ENCODE measurements at regions not wholly inside any gene's neighbourhood (a gene's known extent, or its start where the extent isn't known, plus 50 kb on each side); places are given as distances from the start of the nearest gene placed in this dataset.

DNA sequence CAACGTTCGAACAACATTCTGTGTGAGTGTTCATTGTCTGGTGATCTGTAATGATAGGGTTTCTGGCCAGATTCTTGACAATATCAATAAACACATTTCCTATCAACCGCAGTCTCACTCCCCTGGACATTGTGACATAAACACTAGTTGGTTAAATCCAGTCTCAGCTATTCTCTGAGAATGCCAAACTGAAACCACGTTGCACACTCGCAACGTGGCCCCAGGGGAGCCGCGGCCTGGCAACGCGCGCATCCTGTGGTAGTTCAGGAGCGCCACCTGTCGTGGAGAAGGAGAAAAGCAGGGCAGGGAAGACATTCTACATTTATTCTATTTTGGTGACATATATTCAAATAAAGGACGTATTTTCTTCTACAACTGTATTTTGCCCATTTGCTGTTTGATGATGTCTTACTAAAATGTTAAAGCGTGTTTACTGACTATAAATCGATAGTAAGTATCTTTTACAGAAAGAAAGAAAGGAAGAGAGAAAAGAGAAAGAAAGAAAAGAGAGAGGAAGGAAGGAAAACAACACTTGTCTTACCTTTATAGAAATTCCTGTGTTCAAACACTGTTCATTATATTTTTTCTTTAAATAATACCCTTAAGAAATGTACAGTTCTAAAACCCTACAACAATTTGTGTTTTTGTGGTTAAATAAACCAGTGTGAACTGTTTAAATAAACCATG is 738.3 kb upstream of the FRG1 start:
- Histone ChIP-seq H3K27ac (ENCODE audit: extremely low read depth, low read depth, low read length) (no peak overlapping the region; the same call in 1 of the 2 replicates), H3K4me3 (ENCODE audit: low read depth, low read length) (no peak overlapping the region; the same call in 1 of the 2 replicates)
- POLR2A ChIA-PET = no interaction called here

DNA sequence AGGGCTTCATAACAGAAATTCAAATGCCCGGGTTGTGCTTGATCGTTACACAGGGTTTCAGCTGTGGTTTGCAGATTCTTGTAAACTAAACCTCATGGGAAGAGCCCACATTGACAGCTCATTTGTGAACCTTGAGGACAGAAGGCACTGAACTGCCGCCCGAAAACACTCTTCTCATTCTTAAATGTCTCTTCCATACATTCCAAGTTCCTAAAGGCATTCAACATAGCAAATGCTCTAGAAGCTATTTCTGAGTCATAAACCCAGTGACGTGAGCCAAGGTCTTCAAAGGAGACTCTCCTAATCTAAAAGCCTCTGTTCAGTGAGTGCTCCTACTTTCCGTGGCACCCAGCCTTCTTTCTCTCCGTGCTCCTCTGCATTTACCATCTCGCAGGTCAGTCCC is 737.8 kb upstream of the FRG1 start:
- peaks cover 17% of the 10 kb centered on the region for H3K4me1 ChIP-seq (ENCODE audit: control insufficient read depth, insufficient read depth, low read length)
- H3K27ac ChIP-seq (ENCODE audit: extremely low read depth, low read depth, low read length) = no peak overlapping the region; the same call in 1 of the 2 replicates
- ChIA-PET POLR2A (no interaction called here), CTCF (interaction anchor here (0.5 to 1.7 kb wide), 10 partner anchors 13 to 1595 kb away, joined by 3 to 5 read pairs (median 3); no protein-coding TSS in a partner anchor)
- no peaks in the 10 kb centered on the region for H3K9me3 ChIP-seq (ENCODE audit: control insufficient read depth, insufficient read depth, low read depth, low read length)
- no peaks in the 10 kb centered on the region for H3K36me3 ChIP-seq (ENCODE audit: control insufficient read depth in 2 of 2, insufficient read depth in 1 of 2, low read length in 2 of 2)
- TF ChIP-seq, protein P1, sequence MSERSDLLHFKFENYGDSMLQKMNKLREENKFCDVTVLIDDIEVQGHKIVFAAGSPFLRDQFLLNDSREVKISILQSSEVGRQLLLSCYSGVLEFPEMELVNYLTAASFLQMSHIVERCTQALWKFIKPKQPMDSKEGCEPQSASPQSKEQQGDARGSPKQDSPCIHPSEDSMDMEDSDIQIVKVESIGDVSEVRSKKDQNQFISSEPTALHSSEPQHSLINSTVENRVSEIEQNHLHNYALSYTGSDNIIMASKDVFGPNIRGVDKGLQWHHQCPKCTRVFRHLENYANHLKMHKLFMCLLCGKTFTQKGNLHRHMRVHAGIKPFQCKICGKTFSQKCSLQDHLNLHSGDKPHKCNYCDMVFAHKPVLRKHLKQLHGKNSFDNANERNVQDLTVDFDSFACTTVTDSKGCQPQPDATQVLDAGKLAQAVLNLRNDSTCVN (tag by site-specific recombination; optimal IDR thresholded peaks at IDR 0.05) = no peak
- no peak overlapping the region for H3K4me3 ChIP-seq (ENCODE audit: low read depth, low read length)

More for the DNA sequence above, 738.3 kb upstream of the FRG1 start:
- TF ChIP-seq ZNF654 (tag by site-specific recombination; IDR thresholded peaks at IDR 0.05; ENCODE audit: low read depth) (peak; percentile 59), KLF16 (tag by site-specific recombination; IDR thresholded peaks at IDR 0.05) (no peak)
- H3K4me1 ChIP-seq (ENCODE audit: control insufficient read depth, insufficient read depth, low read length) = peaks cover 17% of the 10 kb centered on the region
- H3K36me3 ChIP-seq (ENCODE audit: control insufficient read depth in 2 of 2, insufficient read depth in 1 of 2, low read length in 2 of 2) = no peaks in the 10 kb centered on the region
- CTCF ChIA-PET = interaction anchor here (0.5 to 1.7 kb wide), 17 partner anchors 12 to 1594 kb away, joined by 3 to 5 read pairs (median 3); no protein-coding TSS in a partner anchor
- no peaks in the 10 kb centered on the region for H3K9me3 ChIP-seq (ENCODE audit: control insufficient read depth, insufficient read depth, low read depth, low read length)

DNA sequence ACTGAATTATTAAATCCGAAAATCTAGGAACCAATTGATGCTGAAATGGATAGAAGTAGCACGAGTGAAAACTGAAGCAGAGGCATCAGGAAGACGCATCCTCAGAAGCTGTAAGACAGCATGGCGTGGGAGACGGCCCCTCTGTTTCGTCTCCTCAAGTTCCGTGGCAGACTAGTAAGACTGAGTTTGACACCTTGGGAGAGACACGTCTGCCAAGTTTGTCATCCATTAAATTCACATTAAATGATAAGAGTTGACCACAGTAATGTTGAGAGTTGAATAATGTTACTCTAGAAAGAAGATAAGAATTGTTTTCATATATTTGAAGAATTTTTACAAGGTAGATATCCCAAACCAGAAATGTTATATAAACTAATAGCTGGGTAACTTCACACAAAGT is 736.1 kb upstream of the FRG1 start:
- CTCF ChIA-PET = interaction anchor here (0.7 kb wide), 2 partner anchors 476 to 529 kb away, joined by 3 to 4 read pairs; no protein-coding TSS in a partner anchor
- Histone ChIP-seq H3K4me3 (ENCODE audit: low read depth, low read length) (no peak overlapping the region), H3K9me3 (ENCODE audit: control insufficient read depth, insufficient read depth, low read depth, low read length) (no peaks in the 10 kb centered on the region), H3K27ac (ENCODE audit: extremely low read depth, low read depth, low read length) (no peak overlapping the region), H3K4me1 (ENCODE audit: control insufficient read depth, insufficient read depth, low read length) (peaks cover 17% of the 10 kb centered on the region), H3K36me3 (ENCODE audit: control insufficient read depth in 2 of 2, insufficient read depth in 1 of 2, low read length in 2 of 2) (no peaks in the 10 kb centered on the region)
- POLR2A ChIA-PET = no interaction called here
- TF ChIP-seq TCF7L2 (IDR thresholded peaks at IDR 0.05; ENCODE audit: borderline replicate concordance, low read depth, low read length) (peak; percentile 41; the same call in 1 of the 2 replicates), ZFP69B (tag by site-specific recombination; IDR thresholded peaks at IDR 0.05) (no peak), IKZF3 (tag by site-specific recombination; IDR thresholded peaks at IDR 0.05) (no peak)

DNA sequence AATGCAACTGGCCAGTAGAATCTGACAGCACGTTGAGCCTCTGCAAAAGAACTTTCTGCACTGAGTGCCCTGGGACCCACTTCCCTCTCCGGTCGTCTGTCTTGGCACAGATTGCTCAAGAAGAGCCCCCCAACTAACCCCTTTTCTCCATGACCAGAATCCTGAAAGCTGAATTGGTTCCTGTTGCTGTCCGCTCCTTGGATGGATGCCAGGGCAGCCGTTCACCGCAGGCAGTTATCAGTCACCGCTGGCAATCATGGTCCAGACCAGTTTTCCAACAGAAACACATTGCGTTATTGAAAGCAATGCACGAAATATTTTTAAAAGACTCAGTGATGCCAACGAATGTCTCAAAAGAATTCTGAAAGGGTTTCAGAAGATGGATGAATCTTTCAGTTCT is 733.7 kb upstream of the FRG1 start:
- no peak overlapping the region for H3K27ac ChIP-seq (ENCODE audit: extremely low read depth, low read depth, low read length)
- H3K4me1 ChIP-seq (ENCODE audit: control insufficient read depth, insufficient read depth, low read length) = peaks cover 17% of the 10 kb centered on the region
- CTCF ChIA-PET = interaction anchor here (0.6 kb wide), 1 partner anchor 235 kb away, joined by 3 read pairs; no protein-coding TSS in a partner anchor
- POLR2A ChIA-PET = no interaction called here
- H3K36me3 ChIP-seq (ENCODE audit: control insufficient read depth in 2 of 2, insufficient read depth in 1 of 2, low read length in 2 of 2) = no peaks in the 10 kb centered on the region
- H3K9me3 ChIP-seq (ENCODE audit: control insufficient read depth, insufficient read depth, low read depth, low read length) = no peaks in the 10 kb centered on the region
- no peak overlapping the region for H3K4me3 ChIP-seq (ENCODE audit: low read depth, low read length)
- TF ChIP-seq ZNF16 (tag by site-specific recombination; IDR thresholded peaks at IDR 0.05; ENCODE audit: low read depth) (no peak), ZFP69B (tag by site-specific recombination; IDR thresholded peaks at IDR 0.05) (no peak), ZNF23 (tag by site-specific recombination; IDR thresholded peaks at IDR 0.05; ENCODE audit: borderline replicate concordance) (no peak), FEZF1 (tag by site-specific recombination; IDR thresholded peaks at IDR 0.05) (no peak), ZNF140 (tag by site-specific recombination; IDR thresholded peaks at IDR 0.05) (no peak), ZNF221 (tag by site-specific recombination; IDR thresholded peaks at IDR 0.05; ENCODE audit: borderline replicate concordance) (no peak), ZNF623 (tag by site-specific recombination; IDR thresholded peaks at IDR 0.05) (no peak), ZNF184 (tag by site-specific recombination; IDR thresholded peaks at IDR 0.05) (no peak), ZNF366 (tag by site-specific recombination; conservative IDR thresholded peaks at IDR 0.05) (no peak), ZNF561 (tag by site-specific recombination; IDR thresholded peaks at IDR 0.05; ENCODE audit: borderline replicate concordance) (no peak), YY2 (tag by site-specific recombination; IDR thresholded peaks at IDR 0.05) (no peak), ZNF341 (tag by site-specific recombination; IDR thresholded peaks at IDR 0.05; ENCODE audit: low read depth) (no peak), ZNF2 (tag by site-specific recombination; IDR thresholded peaks at IDR 0.05) (no peak)
- TF ChIP-seq, protein P2, sequence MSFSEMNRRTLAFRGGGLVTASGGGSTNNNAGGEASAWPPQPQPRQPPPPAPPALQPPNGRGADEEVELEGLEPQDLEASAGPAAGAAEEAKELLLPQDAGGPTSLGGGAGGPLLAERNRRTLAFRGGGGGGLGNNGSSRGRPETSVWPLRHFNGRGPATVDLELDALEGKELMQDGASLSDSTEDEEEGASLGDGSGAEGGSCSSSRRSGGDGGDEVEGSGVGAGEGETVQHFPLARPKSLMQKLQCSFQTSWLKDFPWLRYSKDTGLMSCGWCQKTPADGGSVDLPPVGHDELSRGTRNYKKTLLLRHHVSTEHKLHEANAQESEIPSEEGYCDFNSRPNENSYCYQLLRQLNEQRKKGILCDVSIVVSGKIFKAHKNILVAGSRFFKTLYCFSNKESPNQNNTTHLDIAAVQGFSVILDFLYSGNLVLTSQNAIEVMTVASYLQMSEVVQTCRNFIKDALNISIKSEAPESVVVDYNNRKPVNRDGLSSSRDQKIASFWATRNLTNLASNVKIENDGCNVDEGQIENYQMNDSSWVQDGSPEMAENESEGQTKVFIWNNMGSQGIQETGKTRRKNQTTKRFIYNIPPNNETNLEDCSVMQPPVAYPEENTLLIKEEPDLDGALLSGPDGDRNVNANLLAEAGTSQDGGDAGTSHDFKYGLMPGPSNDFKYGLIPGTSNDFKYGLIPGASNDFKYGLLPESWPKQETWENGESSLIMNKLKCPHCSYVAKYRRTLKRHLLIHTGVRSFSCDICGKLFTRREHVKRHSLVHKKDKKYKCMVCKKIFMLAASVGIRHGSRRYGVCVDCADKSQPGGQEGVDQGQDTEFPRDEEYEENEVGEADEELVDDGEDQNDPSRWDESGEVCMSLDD (tag by site-specific recombination; IDR thresholded peaks at IDR 0.05) = no peak
- TF ChIP-seq, protein P3, sequence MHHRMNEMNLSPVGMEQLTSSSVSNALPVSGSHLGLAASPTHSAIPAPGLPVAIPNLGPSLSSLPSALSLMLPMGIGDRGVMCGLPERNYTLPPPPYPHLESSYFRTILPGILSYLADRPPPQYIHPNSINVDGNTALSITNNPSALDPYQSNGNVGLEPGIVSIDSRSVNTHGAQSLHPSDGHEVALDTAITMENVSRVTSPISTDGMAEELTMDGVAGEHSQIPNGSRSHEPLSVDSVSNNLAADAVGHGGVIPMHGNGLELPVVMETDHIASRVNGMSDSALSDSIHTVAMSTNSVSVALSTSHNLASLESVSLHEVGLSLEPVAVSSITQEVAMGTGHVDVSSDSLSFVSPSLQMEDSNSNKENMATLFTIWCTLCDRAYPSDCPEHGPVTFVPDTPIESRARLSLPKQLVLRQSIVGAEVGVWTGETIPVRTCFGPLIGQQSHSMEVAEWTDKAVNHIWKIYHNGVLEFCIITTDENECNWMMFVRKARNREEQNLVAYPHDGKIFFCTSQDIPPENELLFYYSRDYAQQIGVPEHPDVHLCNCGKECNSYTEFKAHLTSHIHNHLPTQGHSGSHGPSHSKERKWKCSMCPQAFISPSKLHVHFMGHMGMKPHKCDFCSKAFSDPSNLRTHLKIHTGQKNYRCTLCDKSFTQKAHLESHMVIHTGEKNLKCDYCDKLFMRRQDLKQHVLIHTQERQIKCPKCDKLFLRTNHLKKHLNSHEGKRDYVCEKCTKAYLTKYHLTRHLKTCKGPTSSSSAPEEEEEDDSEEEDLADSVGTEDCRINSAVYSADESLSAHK (tag by site-specific recombination; IDR thresholded peaks at IDR 0.05) = no peak
